DMS53 treated with DMSO at 0.1 percent for 48 hours (cell line): ENCODE measurements at regions not wholly inside any gene's neighbourhood (a gene's known extent, or its start where the extent isn't known, plus 50 kb on each side); places are given as distances from the start of the nearest gene placed in this dataset.

Experiments used
- DNase-seq: peaks from one replicate; lab custom pipeline; 2025; ENCODE audit not compliant: unreplicated experiment; lab: John Stamatoyannopoulos, UW

DNA sequence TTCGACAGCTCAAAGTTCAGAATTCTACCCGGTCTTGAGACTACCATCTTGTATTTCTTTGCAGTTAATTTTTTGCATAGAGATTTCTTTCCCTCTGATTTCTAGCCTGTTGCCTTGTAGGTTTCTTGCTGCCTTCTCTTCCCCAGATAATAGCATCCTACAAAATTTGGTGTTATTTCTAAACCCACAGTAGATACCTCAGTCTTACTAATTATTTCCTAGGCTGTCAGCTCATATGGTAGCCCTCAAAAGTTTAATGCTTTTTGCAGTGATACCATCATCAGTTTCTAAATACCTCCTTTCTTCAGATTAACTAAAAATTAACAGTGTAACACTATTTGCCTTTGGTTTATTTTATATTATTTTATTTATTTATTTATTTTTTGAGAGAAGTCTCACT, 61.9 kb upstream of the TMPO start:
- no peak for DNase-seq

DNA sequence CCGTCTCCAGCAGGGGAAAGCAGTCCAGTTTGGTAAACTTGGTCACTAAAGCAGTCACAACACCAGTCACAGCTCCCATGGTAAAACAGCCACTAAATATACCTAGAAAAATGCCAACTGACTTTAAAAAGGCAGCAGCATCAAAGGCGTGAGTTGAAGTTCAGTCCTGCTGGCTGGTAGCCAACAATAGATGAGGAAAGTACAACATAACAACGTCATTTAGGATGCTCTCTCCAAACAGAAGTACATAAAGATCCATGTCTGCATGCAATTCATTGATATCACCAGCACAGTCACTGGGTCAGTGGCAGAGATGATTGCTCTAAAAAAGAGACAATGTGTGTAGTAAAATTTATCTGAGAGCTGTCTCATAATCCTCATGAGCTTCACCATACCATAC, 59.3 kb upstream of the TMPO start:
- DNase-seq: no peak

GRCh38 chr12:98456576-98457573, 58.5 kb upstream of the TMPO start:
- peak; percentile 40 for DNase-seq

GRCh38 chr12:98464190-98464589, 51.2 kb upstream of the TMPO start:
- no peak for DNase-seq

DNA sequence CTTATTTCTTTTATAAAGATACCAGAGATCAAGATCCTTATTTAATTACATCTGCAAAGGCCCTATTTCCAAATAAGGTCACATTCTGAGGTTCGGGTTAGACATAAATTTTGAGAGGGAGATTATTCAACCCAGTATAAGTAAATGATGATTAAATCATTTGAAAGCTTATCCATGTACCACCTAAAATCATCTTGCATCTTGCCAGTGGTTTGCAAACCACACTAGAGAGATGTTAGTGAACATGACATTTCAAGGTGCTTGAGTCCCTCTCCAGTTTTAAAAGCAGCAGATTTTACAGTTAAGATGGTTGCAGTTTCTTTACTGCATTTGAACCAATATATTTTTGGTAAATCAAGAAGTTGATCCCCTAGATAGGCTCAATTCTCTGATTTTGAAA, 49.9 kb upstream of the TMPO start:
- no peak for DNase-seq
